Osteoblast (primary cell): ENCODE measurements at regions not wholly inside any gene's neighbourhood (a gene's known extent, or its start where the extent isn't known, plus 50 kb on each side); places are given as distances from the start of the nearest gene placed in this dataset.

Source experiments
- DNase-seq: peaks from one replicate; pipeline ENCODE4 v3.0.0; 2011; ENCODE audit warnings: low spot score, mixed read lengths; ENCODE audit not compliant: insufficient read length; ENCODE audit errors: missing footprints
- H2AFZ ChIP-seq: 2 replicates; pipeline ENCODE4 v1.6.0; 2011; ENCODE audit warnings: mild to moderate bottlenecking, low read length
- H3K27ac ChIP-seq: 2 replicates; pipeline ENCODE4 v1.5.1; 2011; ENCODE audit warnings: mild to moderate bottlenecking, low read depth, low read length, moderate library complexity
- H3K27me3 ChIP-seq: 2 replicates; pipeline ENCODE4 v1.6.0; 2012; ENCODE audit warnings: mild to moderate bottlenecking, control low read depth, inconsistent platforms, low read length, moderate library complexity; ENCODE audit not compliant: insufficient read depth
- H3K36me3 ChIP-seq: 2 replicates; pipeline ENCODE4 v1.5.1; 2011; ENCODE audit warnings: mild to moderate bottlenecking, low read length, control low read depth, moderate library complexity; ENCODE audit not compliant: insufficient read depth
- H3K4me1 ChIP-seq: 2 replicates; pipeline ENCODE4 v1.5.1; 2011; ENCODE audit warnings: mild to moderate bottlenecking, low read length, control low read depth, moderate library complexity; ENCODE audit not compliant: insufficient read depth
- H3K4me2 ChIP-seq: 2 replicates; pipeline ENCODE4 v1.6.0; 2011; ENCODE audit warnings: mild to moderate bottlenecking, low read length; ENCODE audit not compliant: insufficient read depth
- H3K4me3 ChIP-seq: fragments of 200-600 bp; sonication (generic); 3 replicates; pipeline ENCODE4 v1.5.1; 2012; ENCODE audit warnings: mild to moderate bottlenecking, low read length, inconsistent platforms; ENCODE audit not compliant: insufficient read depth
- H3K79me2 ChIP-seq: 2 replicates; pipeline ENCODE4 v1.6.0; 2012; ENCODE audit warnings: mild to moderate bottlenecking, low read length, control low read depth, inconsistent platforms; ENCODE audit not compliant: insufficient read depth
- H3K9me3 ChIP-seq: 2 replicates; pipeline ENCODE4 v1.5.1; 2011; ENCODE audit warnings: low read depth, low read length, control low read depth
- H4K20me1 ChIP-seq: 2 replicates; pipeline ENCODE4 v1.6.0; 2012; ENCODE audit warnings: mild to moderate bottlenecking, low read length, control low read depth; ENCODE audit not compliant: insufficient read depth
- TF ChIP-seq, protein P1 (sequence below): IDR thresholded peaks from 2 replicates; pipeline ENCODE4 v1.5.1; 2011; ENCODE audit warnings: mild to moderate bottlenecking, low read depth, low read length, moderate library complexity; ENCODE audit errors: extremely low read depth

DNA sequence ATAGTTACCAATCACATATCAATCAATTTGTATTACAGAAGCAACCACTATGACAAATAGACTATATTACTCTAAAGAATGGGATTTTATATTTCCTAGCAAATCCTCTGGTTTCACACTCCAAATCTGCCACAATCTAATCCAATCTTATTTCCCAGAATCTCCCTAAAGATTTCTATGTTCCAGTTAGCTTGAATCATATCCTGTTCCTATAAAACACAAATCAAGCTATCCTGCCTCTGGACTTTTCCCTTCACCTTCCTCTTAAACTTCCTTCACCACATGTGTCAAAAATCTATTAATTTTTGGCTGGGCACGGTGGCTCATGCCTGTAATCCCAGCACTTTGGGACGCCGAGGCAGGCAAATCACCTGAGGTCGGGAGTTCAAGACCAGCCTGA is 50.0 kb downstream of the PIK3C2A start:
- no peak overlapping the region for H3K4me2 ChIP-seq
- H3K4me1 ChIP-seq = no peaks in the 10 kb centered on the region
- no peak overlapping the region for H3K4me3 ChIP-seq
- H2AFZ ChIP-seq = no peak overlapping the region
- no peak overlapping the region for H3K27ac ChIP-seq
- no peaks in the 10 kb centered on the region for H3K9me3 ChIP-seq
- DNase-seq = no peak
- H4K20me1 ChIP-seq = peaks cover 20% of the 10 kb centered on the region
- peaks cover 53% of the 10 kb centered on the region for H3K79me2 ChIP-seq
- TF ChIP-seq, protein P1, sequence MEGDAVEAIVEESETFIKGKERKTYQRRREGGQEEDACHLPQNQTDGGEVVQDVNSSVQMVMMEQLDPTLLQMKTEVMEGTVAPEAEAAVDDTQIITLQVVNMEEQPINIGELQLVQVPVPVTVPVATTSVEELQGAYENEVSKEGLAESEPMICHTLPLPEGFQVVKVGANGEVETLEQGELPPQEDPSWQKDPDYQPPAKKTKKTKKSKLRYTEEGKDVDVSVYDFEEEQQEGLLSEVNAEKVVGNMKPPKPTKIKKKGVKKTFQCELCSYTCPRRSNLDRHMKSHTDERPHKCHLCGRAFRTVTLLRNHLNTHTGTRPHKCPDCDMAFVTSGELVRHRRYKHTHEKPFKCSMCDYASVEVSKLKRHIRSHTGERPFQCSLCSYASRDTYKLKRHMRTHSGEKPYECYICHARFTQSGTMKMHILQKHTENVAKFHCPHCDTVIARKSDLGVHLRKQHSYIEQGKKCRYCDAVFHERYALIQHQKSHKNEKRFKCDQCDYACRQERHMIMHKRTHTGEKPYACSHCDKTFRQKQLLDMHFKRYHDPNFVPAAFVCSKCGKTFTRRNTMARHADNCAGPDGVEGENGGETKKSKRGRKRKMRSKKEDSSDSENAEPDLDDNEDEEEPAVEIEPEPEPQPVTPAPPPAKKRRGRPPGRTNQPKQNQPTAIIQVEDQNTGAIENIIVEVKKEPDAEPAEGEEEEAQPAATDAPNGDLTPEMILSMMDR = no peak
- peaks cover 11% of the 10 kb centered on the region for H3K36me3 ChIP-seq
- H3K27me3 ChIP-seq = no peaks in the 10 kb centered on the region

DNA sequence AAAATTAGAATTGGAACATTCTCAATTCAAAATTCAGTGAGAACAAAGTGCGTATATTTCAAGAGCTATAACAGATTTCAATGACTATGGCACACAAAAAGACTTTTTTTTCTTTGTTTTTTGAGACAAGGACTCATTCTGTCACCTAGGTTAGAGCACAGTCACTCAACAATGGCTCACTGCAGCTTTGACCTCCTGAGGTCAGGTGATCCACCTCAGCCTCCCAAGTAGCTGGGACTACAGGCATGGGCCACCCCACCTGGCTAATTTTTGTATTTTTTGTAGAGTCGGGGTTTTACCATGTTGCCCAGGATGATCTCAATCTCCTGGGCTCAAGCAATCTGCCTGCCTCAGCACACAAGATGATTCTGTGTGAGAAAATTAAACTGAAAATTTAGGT is 51.5 kb downstream of the PIK3C2A start:
- Histone ChIP-seq H3K36me3 (peaks cover 11% of the 10 kb centered on the region), H3K27ac (no peak overlapping the region), H3K9me3 (no peaks in the 10 kb centered on the region), H3K4me3 (no peak overlapping the region), H3K4me2 (no peak overlapping the region), H4K20me1 (peaks cover 15% of the 10 kb centered on the region), H2AFZ (no peak overlapping the region), H3K79me2 (peaks cover 44% of the 10 kb centered on the region), H3K27me3 (no peaks in the 10 kb centered on the region), H3K4me1 (no peaks in the 10 kb centered on the region)
- no peak for DNase-seq
- TF ChIP-seq, protein P1 = no peak

DNA sequence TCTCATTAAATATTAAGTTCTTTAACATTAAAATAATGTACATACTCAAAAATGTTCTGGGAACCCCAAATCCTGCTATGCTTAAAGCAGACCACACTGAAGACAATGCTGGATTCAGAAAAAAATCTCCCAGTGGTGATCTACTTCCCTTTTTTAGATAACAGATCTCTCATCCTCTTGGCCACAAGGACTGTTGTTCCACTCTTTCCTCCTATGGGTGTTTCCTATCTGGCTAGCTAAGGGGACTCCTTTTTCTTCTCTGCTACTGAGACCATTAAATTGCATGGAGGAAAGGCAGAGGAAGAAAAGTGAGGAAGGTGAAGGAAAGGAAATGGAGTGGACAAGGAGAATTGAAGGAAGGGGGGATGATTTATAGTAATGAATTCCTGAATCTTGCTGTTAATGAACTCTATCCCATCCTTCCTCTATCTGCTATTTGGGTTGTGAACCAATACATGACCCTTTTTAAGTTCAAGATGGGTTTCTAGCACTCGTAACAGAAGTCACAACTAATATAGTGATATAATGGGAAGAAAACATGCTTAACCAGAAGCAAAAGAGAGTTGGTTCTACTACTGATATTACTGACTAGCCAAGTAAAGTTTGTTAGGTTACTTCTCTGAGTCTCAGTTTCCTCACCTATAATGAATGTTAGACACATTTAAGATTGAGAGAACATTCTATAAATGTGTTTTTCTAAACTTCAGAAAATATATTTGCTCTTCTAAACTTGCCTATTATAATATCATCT is 53.2 kb downstream of the PIK3C2A start:
- H3K27me3 ChIP-seq = no peaks in the 10 kb centered on the region
- peaks cover 11% of the 10 kb centered on the region for H3K36me3 ChIP-seq
- no peak overlapping the region for H3K27ac ChIP-seq
- no peaks in the 10 kb centered on the region for H3K9me3 ChIP-seq
- no peak overlapping the region for H2AFZ ChIP-seq
- H3K4me1 ChIP-seq = no peaks in the 10 kb centered on the region
- H3K79me2 ChIP-seq = peaks cover 30% of the 10 kb centered on the region
- TF ChIP-seq, protein P1 = no peak
- no peak overlapping the region for H3K4me3 ChIP-seq
- DNase-seq = no peak
- no peak overlapping the region for H3K4me2 ChIP-seq
- peaks cover 3% of the 10 kb centered on the region for H4K20me1 ChIP-seq

DNA sequence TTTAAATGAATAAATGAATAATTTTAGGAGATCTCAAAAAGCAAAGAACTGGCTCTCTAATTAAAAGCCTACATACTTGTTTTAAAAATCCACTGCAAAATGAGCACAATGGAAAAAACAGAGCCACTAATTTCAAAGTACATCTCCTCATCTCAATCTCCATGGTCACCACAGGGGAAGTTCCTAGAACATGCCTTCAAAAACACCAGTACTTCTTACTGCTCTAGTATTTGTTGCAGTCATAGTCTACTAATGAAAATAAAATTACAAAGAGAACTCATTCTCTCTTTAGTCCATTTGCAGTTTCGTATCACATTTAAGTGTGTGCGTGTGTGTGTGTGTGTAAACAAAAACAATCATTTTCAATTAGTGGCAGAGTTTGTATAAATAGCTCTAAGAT is 54.0 kb downstream of the PIK3C2A start:
- Histone ChIP-seq H3K4me3 (no peak overlapping the region), H3K4me2 (no peak overlapping the region), H3K27ac (no peak overlapping the region), H3K79me2 (peaks cover 23% of the 10 kb centered on the region), H2AFZ (no peak overlapping the region), H3K36me3 (peaks cover 11% of the 10 kb centered on the region), H3K9me3 (no peaks in the 10 kb centered on the region), H4K20me1 (no peaks in the 10 kb centered on the region), H3K27me3 (no peaks in the 10 kb centered on the region), H3K4me1 (no peaks in the 10 kb centered on the region)
- DNase-seq = no peak
- TF ChIP-seq, protein P1 = no peak
